ENCODE measurements at regions not wholly inside any gene's neighbourhood (a gene's known extent, or its start where the extent isn't known, plus 50 kb on each side); places are given as distances from the start of the nearest gene placed in this dataset.
"Not testable (repeated sequence)": the region's sequence is repeated elsewhere in the genome, so short reads cannot be mapped to it uniquely, and the experiment has no call there.

DNA sequence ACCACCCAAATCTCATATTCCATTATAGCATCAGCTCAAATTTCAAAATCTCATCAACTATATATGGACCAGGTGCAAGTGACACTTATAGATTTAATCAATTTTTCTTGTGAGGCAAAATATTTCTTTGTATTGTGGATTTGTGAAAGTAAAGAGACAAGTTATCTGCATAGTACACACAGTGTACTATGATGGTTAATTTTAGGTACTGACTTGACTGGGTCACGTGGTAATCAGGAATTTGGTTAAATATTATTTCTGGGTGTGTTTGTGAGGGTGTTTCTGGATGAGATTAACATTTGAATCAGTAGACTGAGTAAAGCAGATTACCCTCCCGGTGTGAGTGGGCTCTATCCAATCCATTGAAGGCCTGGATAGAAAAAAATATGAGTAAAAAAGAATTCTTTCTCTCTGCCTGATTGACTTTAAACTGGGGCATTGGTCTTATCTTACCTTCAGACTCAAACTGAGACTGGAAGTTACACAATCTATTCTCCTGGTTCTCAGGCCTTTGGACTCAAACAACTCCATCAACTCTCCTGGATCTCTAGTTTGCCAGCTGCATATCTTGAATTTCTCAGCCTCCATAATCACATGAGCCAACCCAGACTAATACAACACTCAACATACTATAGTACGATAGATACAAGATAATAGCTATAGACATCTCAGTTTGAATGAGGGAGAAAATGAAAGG, 799.9 kb downstream of the NAP1L3 start:
- H3K4me3 ChIP-seq; intact Hi-C loops (cut with DNase I; ENCODE audit: low total_unique reads); DNase-seq; H3K27me3 ChIP-seq; H3K4me1 ChIP-seq; H3K27ac ChIP-seq; H3K9me3 ChIP-seq; H3K36me3 ChIP-seq (ENCODE audit: low read depth, missing control alignments): not testable (repeated sequence)
- 51 to 57% methylated on average over 3 of the region's 3 CpGs for WGBS, 2 donors

GRCh38 chrX:92849998-92850397, 823.4 kb downstream of the NAP1L3 start:
- H3K36me3 ChIP-seq (ENCODE audit: low read depth, missing control alignments); DNase-seq; H3K27me3 ChIP-seq; H3K27ac ChIP-seq; H3K9me3 ChIP-seq; intact Hi-C loops (cut with DNase I; ENCODE audit: low total_unique reads); H3K4me3 ChIP-seq; H3K4me1 ChIP-seq: not testable (repeated sequence)
- 40 to 46% methylated on average over 3 of the region's 3 CpGs for WGBS, 2 donors

GRCh38 chrX:92843920-92844319, 829.5 kb downstream of the NAP1L3 start:
- H3K36me3 ChIP-seq (ENCODE audit: low read depth, missing control alignments); H3K27ac ChIP-seq; H3K4me3 ChIP-seq; intact Hi-C loops (cut with DNase I; ENCODE audit: low total_unique reads); H3K4me1 ChIP-seq; H3K27me3 ChIP-seq; H3K9me3 ChIP-seq; DNase-seq: not testable (repeated sequence)
- WGBS, 2 donors: 68 to 71% methylated on average over 2 of the region's 2 CpGs

GRCh38 chrX:92832750-92833149, 840.6 kb downstream of the NAP1L3 start:
- H3K27ac ChIP-seq; H3K4me1 ChIP-seq; H3K9me3 ChIP-seq; intact Hi-C loops (cut with DNase I; ENCODE audit: low total_unique reads); H3K36me3 ChIP-seq (ENCODE audit: low read depth, missing control alignments); H3K4me3 ChIP-seq; DNase-seq; H3K27me3 ChIP-seq: not testable (repeated sequence)
- 75 to 81% methylated on average over 1 to 2 of the region's 2 CpGs for WGBS, 2 donors

GRCh38 chrX:92830083-92830482, 843.3 kb downstream of the NAP1L3 start:
- H3K36me3 ChIP-seq (ENCODE audit: low read depth, missing control alignments); H3K4me3 ChIP-seq; H3K27ac ChIP-seq; H3K4me1 ChIP-seq; intact Hi-C loops (cut with DNase I; ENCODE audit: low total_unique reads); DNase-seq; H3K9me3 ChIP-seq; H3K27me3 ChIP-seq: not testable (repeated sequence)
- 57 to 81% methylated on average over 6 of the region's 6 CpGs for WGBS, 2 donors

DNA sequence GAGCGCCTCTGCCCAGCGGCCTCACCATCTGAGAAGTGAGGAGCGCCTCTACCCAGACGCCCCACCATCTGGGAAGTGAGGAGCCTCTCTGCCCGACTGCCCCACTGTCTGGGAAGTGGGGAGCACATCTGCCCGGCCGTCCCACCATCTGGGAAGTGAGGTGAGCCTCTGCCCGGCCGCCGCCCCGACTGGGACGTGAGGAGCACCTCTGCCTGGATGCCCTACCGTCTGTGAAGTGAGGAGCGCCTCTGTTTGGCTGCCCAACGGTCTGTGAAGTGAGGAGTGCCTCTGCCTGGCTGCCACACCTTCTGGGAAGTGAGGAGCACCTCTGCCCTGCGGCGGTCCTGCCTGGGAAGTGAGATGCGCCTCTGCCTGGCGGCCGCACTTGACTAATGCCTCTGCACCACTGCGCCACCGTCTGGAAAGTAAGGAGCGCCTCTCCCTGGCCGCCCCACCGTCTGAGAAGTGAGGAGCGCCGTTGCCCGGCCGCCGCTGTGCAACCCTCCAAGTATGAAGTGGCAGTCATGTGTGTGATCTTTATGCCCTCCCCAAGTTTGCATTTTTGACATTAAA, 851.7 kb downstream of the NAP1L3 start:
- WGBS, 2 donors: 70% methylated on average over 2 of the region's 30 CpGs; no CpG with 5 or more reads in 1 of the 2 donors
- intact Hi-C loops (cut with DNase I; ENCODE audit: low total_unique reads); H3K27me3 ChIP-seq; H3K4me1 ChIP-seq; H3K4me3 ChIP-seq; H3K36me3 ChIP-seq (ENCODE audit: low read depth, missing control alignments); H3K9me3 ChIP-seq; H3K27ac ChIP-seq: not testable (repeated sequence)
- peak; percentile 12 for DNase-seq

DNA sequence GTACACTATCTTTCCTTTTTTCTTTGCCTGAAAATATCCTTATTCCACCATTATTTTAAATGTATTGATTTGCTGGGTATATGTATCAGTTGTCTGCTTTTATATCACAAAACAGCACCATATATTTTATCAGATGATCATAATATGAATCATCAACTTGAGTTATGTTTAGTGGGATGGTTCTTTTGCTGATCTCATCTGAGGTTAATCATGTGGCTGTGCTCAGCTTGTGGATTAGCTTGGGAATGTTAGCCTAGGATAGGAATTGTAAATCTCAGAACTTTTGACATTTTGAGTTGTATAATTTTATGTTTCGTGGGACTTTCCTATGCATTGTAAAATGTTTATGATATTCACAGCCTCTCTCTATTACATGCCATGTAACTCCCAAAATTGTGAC, 881.3 kb downstream of the NAP1L3 start:
- H3K9me3 ChIP-seq; H3K4me1 ChIP-seq; DNase-seq; H3K4me3 ChIP-seq; H3K27ac ChIP-seq; H3K27me3 ChIP-seq; H3K36me3 ChIP-seq (ENCODE audit: low read depth, missing control alignments); intact Hi-C loops (cut with DNase I; ENCODE audit: low total_unique reads): not testable (repeated sequence)
- 83 to 94% methylated on average over 1 of the region's 1 CpG for WGBS, 2 donors

DNA sequence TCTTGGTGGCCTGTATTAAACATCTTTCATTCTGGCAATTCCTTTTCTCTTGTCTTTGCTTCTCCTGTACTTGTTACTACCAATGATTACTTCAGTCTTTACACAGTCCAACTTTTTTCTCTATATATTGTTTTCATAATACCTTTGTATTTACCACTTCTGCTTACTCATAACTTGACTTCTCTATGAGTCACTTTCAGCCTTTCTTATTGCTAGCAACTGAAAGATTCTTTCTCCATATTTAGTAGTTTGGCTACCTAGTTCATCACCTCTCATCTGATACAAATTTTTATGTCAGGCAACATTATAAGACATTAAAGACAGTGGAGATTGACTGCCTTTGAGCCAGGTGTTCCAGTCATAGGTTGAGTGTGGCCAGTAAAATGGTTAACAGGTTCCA, 893.3 kb downstream of the NAP1L3 start:
- intact Hi-C loops (cut with DNase I; ENCODE audit: low total_unique reads); H3K27me3 ChIP-seq; H3K27ac ChIP-seq; DNase-seq; H3K36me3 ChIP-seq (ENCODE audit: low read depth, missing control alignments); H3K9me3 ChIP-seq; H3K4me1 ChIP-seq; H3K4me3 ChIP-seq: not testable (repeated sequence)

- DNase-seq: peak; percentile 57
- H3K27ac ChIP-seq; H3K36me3 ChIP-seq (ENCODE audit: low read depth, missing control alignments); intact Hi-C loops (cut with DNase I; ENCODE audit: low total_unique reads); H3K4me3 ChIP-seq; H3K9me3 ChIP-seq; H3K4me1 ChIP-seq; H3K27me3 ChIP-seq: not testable (repeated sequence)
- WGBS, 2 donors: 74 to 80% methylated on average over 1 to 2 of the region's 2 CpGs
Measured at GRCh38 chrX:92774016-92774415, 899.4 kb downstream of the NAP1L3 start.

DNA sequence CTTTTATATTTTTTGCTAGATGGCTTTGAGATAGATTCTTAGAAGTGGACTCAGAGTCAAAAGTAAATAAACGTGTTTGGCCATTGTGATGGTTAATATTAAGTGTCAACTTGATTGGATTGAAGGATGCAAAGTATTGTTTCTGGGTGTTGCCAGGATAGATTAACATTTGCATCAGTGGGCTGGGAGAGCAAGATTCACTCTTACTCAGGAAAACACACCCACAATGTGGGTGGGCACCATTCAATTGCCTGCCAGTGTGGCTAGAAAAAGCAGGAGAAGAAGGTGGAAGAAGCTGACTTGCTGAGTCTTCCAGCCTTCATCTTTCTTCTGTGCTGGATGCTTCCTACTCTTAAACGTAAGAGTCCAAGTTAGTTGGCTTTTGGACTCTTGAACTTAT, 912.4 kb downstream of the NAP1L3 start:
- H3K4me1 ChIP-seq; H3K27me3 ChIP-seq; DNase-seq; H3K27ac ChIP-seq; H3K9me3 ChIP-seq; H3K36me3 ChIP-seq (ENCODE audit: low read depth, missing control alignments); H3K4me3 ChIP-seq; intact Hi-C loops (cut with DNase I; ENCODE audit: low total_unique reads): not testable (repeated sequence)
- WGBS, 2 donors: 50% methylated on average over 1 of the region's 2 CpGs; no CpG with 5 or more reads in 1 of the 2 donors
